Esophagus muscularis mucosa (tissue), 4 donors: ENCODE measurements at regions not wholly inside any gene's neighbourhood (a gene's known extent, or its start where the extent isn't known, plus 50 kb on each side); places are given as distances from the start of the nearest gene placed in this dataset.

Source experiments
- EP300 ChIP-seq: sonication (generic); formaldehyde crosslinking; IDR thresholded peaks from one replicate; pipeline ENCODE4 v1.6.1; 2017; ENCODE audit warnings: antibody characterized with exemption
- POLR2A ChIP-seq: fragments of 450-650 bp; IDR thresholded peaks from one replicate; pipeline ENCODE4 v1.6.1; 2017; ENCODE audit warnings: antibody characterized with exemption, moderate library complexity, mild to moderate bottlenecking, low read depth
- POLR2AphosphoS5 ChIP-seq, 2 donors: sonication (generic); formaldehyde crosslinking; IDR thresholded peaks; one replicate each; pipeline ENCODE4 v1.6.1; 2017; ENCODE audit warnings: antibody characterized with exemption in 2 of 2
- TF ChIP-seq, protein P1 (sequence below), 3 experiments: fragments of 200-600 bp in 2 of 3; fragments of 450-650 bp in 1 of 3; sonication (generic) in 2 of 3; IDR thresholded peaks; one replicate each; pipeline ENCODE4 v1.5.1; 2017 to 2019; ENCODE audit warnings: antibody characterized with exemption in 3 of 3, mild to moderate bottlenecking in 2 of 3, moderate library complexity in 1 of 3

DNA sequence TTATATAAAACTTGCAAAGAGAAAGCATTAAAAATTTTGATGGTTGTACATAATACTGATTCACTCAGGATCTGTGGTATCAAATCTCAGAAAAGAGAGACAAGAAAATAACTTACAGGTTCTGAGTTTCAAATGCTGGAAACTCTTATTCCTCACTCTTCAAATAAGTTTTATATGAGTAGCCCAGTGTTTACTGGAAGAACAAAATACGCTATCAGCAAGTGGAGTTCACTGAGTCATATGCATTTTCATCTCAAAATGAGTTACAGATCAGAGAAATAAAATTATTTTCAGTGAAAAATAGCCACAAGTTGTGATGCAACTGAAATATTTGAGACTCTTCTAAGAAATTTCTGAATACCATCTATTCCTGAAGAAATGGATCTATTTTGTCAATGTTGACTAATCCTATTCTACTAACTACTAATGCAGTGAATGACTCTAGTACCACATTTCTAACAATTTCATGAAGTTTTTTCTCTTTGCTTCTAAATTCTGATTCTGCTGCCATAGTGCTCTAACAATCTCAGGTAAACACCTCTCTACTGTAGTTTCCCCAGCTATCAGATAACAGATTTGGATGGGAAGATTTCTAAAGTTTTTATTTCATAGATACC is 391.7 kb downstream of the ZEB2 start:
- TF ChIP-seq, protein P1, sequence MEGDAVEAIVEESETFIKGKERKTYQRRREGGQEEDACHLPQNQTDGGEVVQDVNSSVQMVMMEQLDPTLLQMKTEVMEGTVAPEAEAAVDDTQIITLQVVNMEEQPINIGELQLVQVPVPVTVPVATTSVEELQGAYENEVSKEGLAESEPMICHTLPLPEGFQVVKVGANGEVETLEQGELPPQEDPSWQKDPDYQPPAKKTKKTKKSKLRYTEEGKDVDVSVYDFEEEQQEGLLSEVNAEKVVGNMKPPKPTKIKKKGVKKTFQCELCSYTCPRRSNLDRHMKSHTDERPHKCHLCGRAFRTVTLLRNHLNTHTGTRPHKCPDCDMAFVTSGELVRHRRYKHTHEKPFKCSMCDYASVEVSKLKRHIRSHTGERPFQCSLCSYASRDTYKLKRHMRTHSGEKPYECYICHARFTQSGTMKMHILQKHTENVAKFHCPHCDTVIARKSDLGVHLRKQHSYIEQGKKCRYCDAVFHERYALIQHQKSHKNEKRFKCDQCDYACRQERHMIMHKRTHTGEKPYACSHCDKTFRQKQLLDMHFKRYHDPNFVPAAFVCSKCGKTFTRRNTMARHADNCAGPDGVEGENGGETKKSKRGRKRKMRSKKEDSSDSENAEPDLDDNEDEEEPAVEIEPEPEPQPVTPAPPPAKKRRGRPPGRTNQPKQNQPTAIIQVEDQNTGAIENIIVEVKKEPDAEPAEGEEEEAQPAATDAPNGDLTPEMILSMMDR (IDR thresholded peaks at IDR 0.05): no peak
- TF ChIP-seq POLR2A (no peak), EP300 (no peak), POLR2AphosphoS5 (IDR thresholded peaks at IDR 0.05) (no peak)
